Lower lobe of right lung (tissue), 2 donors: ENCODE measurements at regions not wholly inside any gene's neighbourhood (a gene's known extent, or its start where the extent isn't known, plus 50 kb on each side); places are given as distances from the start of the nearest gene placed in this dataset.
"Not testable (repeated sequence)": the region's sequence is repeated elsewhere in the genome, so short reads cannot be mapped to it uniquely, and the experiment has no call there.

Experiments
- ATAC-seq, 2 donors: fragments of 200-7000 bp; cut with Tn5 transposase; one replicate each; pipeline ENCODE4 v1.9.1; 2020 to 2022; ENCODE audit warnings: mild to moderate bottlenecking in 2 of 2, moderate library complexity in 2 of 2
- DNase-seq: peaks from one replicate; pipeline ENCODE4 v3.0.0-alpha.2; 2020
- H3K27ac ChIP-seq: fragments of 200-600 bp; one replicate; pipeline ENCODE4 v1.8.0; 2022
- H3K27me3 ChIP-seq: fragments of 200-600 bp; one replicate; pipeline ENCODE4 v1.8.0; 2022; ENCODE audit warnings: low read depth
- H3K36me3 ChIP-seq: fragments of 200-600 bp; one replicate; pipeline ENCODE4 v1.8.0; 2022; ENCODE audit warnings: mild to moderate bottlenecking
- H3K4me1 ChIP-seq: fragments of 200-600 bp; one replicate; pipeline ENCODE4 v1.8.0; 2022
- H3K4me3 ChIP-seq: fragments of 200-600 bp; one replicate; pipeline ENCODE4 v1.8.0; 2022; ENCODE audit warnings: mild to moderate bottlenecking
- H3K9me3 ChIP-seq: fragments of 200-600 bp; one replicate; pipeline ENCODE4 v1.8.0; 2022
- CTCF ChIP-seq: fragments of 200-600 bp; IDR thresholded peaks from one replicate; pipeline ENCODE4 v1.8.0; 2022; ENCODE audit warnings: antibody characterized with exemption, mild to moderate bottlenecking
- intact Hi-C: fragments of 100-400 bp; cut with DNase I; formaldehyde crosslinking; loops from one replicate; pipeline ENCODE4 v1.11.0; 2022
- donor health status: DM: no; HTN: yes; CAD: no; lungs with severe emphysema.

DNA sequence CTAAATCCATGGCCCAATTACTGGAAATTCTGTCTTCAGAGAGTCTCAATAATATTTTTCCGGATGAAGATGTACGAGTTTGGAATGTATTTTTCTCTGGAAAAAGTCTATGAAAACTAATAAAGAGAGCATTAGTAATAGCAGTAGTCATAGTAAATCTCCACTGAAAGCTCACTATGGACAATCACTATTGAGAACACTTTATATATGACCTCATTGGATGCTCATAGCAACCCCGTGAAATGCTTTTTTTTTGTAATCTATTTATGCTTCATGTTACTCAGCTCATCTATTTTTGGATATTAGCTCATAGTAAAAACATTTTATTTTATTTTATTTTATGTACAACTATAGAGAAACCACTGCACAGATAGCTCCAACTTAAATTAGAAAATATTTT, 94.3 kb upstream of the MYO3A start:
- H3K36me3 ChIP-seq = no peaks in the 10 kb centered on the region
- H3K4me3 ChIP-seq = no peak overlapping the region
- no peaks in the 10 kb centered on the region for H3K9me3 ChIP-seq
- H3K4me1 ChIP-seq = no peaks in the 10 kb centered on the region
- no peak for DNase-seq
- no peak for TF ChIP-seq CTCF
- H3K27me3 ChIP-seq = no peaks in the 10 kb centered on the region
- ATAC-seq = no peak
- intact Hi-C loops = no loop called here
- H3K27ac ChIP-seq = no peak overlapping the region

GRCh38 chr10:25840875-25841274, 93.2 kb upstream of the MYO3A start:
- H3K9me3 ChIP-seq, H3K4me1 ChIP-seq, DNase-seq, intact Hi-C loops, ATAC-seq, H3K27ac ChIP-seq, H3K27me3 ChIP-seq, H3K4me3 ChIP-seq, H3K36me3 ChIP-seq: not testable (repeated sequence)

- DNase-seq (no peak), ATAC-seq (no peak)
- Histone ChIP-seq H3K4me1 (no peaks in the 10 kb centered on the region), H3K27me3 (no peaks in the 10 kb centered on the region), H3K9me3 (no peaks in the 10 kb centered on the region), H3K4me3 (no peak overlapping the region), H3K36me3 (no peaks in the 10 kb centered on the region), H3K27ac (no peak overlapping the region)
- no peak for TF ChIP-seq CTCF
- intact Hi-C loops = no loop called here
These were observed 91.9 kb upstream of the MYO3A start for GRCh38 chr10:25842146-25842545.

GRCh38 chr10:25843551-25844170, 90.4 kb upstream of the MYO3A start:
- Histone ChIP-seq H3K27ac (no peak overlapping the region), H3K9me3 (no peaks in the 10 kb centered on the region), H3K4me1 (no peaks in the 10 kb centered on the region), H3K27me3 (no peaks in the 10 kb centered on the region), H3K36me3 (no peaks in the 10 kb centered on the region), H3K4me3 (no peak overlapping the region)
- intact Hi-C loops = no loop called here
- no peak for ATAC-seq
- DNase-seq = no peak
- TF ChIP-seq CTCF = no peak

DNA sequence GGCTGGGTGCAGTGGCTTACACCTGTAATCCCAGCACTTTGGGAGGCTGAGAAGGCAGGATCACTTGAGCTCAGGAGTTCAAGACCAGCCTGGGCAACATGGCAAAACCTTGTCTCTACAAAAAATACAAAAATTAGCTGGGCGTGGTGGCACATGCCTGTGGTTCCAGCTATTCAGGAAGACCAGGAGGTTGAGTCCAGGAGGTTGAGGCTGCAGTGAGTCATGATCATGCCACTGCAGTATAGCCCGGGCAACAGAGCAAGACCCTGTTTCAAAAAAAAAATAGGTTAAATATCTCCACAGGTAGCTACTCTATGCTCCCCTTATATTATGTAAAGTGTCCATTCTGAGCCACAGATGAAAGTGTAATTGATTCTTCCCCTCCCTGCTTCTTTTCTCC, 89.3 kb upstream of the MYO3A start:
- DNase-seq, intact Hi-C loops, H3K4me3 ChIP-seq: not testable (repeated sequence)

GRCh38 chr10:25849268-25849667, 84.8 kb upstream of the MYO3A start:
- Histone ChIP-seq H3K9me3 (no peaks in the 10 kb centered on the region), H3K27ac (no peak overlapping the region), H3K4me1 (no peaks in the 10 kb centered on the region), H3K4me3 (no peak overlapping the region), H3K27me3 (no peaks in the 10 kb centered on the region), H3K36me3 (no peaks in the 10 kb centered on the region)
- intact Hi-C loops = no loop called here
- DNase-seq = no peak
- no peak for TF ChIP-seq CTCF
- no peak for ATAC-seq

More for the DNA sequence above, 89.3 kb upstream of the MYO3A start:
- H3K27me3 ChIP-seq, H3K9me3 ChIP-seq, H3K4me1 ChIP-seq, H3K36me3 ChIP-seq, H3K27ac ChIP-seq, ATAC-seq: not testable (repeated sequence)

- DNase-seq (no peak), ATAC-seq (no peak)
- Histone ChIP-seq H3K4me3 (no peak overlapping the region), H3K9me3 (no peaks in the 10 kb centered on the region), H3K27me3 (no peaks in the 10 kb centered on the region), H3K4me1 (no peaks in the 10 kb centered on the region), H3K27ac (no peak overlapping the region), H3K36me3 (no peaks in the 10 kb centered on the region)
- intact Hi-C loops = no loop called here
- TF ChIP-seq CTCF = no peak
These were observed 84.0 kb upstream of the MYO3A start for GRCh38 chr10:25849988-25850387.
